C4-2B (cell line): ENCODE measurements at regions not wholly inside any gene's neighbourhood (a gene's known extent, or its start where the extent isn't known, plus 50 kb on each side); places are given as distances from the start of the nearest gene placed in this dataset.

Source experiments
- H3K27ac ChIP-seq: fragments of 450-650 bp; 2 replicates; pipeline ENCODE4 v1.5.1; 2017
- CTCF ChIP-seq: fragments of 450-650 bp; conservative IDR thresholded peaks from 2 replicates; pipeline ENCODE4 v1.5.1; 2017; ENCODE audit warnings: mild to moderate bottlenecking
- ZFX ChIP-seq: fragments of 450-650 bp; IDR thresholded peaks from 2 replicates; pipeline ENCODE4 v1.6.1; 2017

GRCh38 chr20:52242237-52243230 is 51.0 kb upstream of the ZFP64 start:
- no peak for TF ChIP-seq ZFX
- peak; percentile 75 for TF ChIP-seq CTCF
- H3K27ac ChIP-seq: no peak overlapping the region
